Inferior parietal cortex (tissue), 1 donor: ENCODE measurements at regions not wholly inside any gene's neighbourhood (a gene's known extent, or its start where the extent isn't known, plus 50 kb on each side); places are given as distances from the start of the nearest gene placed in this dataset.
"Not testable (repeated sequence)": the region's sequence is repeated elsewhere in the genome, so short reads cannot be mapped to it uniquely, and the experiment has no call there.

Experiments
- DNase-seq: peaks from one replicate; pipeline ENCODE4 v3.0.0-alpha.2; 2016; ENCODE audit errors: extremely low spot score

DNA sequence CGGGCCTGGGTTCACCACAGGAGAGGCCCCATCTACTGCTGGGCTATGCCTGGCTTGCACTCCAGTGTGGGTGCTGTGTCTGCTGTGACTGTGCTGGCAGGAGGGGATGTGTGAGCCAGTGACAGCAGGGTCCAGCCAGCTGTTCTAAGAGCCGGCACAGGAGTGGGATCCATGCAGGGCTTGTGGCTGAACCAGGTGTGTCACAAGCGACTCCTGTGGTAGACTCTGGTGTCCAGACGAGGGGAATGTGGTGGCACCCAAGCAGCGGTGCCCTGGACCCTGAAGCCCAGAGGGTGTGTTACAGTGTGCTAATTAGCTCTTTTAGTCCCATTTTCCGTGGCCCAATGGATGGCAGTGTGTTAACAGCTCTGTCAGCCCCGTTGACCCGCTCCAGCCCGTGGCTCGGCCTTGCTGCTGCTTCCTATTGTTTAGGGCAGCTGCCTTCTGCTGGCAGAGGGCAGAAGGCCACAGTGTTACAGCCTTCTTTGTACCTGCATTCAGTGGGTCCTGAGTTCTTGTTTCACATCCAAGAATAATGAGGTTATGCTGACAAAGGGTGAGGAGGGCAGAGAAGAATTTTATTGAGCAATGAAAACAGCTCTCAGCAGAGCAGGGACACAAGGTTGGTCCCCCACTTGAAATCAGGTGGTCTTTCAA is 78.5 kb upstream of the RNU6-1 start:
- DNase-seq, result no peak

DNA sequence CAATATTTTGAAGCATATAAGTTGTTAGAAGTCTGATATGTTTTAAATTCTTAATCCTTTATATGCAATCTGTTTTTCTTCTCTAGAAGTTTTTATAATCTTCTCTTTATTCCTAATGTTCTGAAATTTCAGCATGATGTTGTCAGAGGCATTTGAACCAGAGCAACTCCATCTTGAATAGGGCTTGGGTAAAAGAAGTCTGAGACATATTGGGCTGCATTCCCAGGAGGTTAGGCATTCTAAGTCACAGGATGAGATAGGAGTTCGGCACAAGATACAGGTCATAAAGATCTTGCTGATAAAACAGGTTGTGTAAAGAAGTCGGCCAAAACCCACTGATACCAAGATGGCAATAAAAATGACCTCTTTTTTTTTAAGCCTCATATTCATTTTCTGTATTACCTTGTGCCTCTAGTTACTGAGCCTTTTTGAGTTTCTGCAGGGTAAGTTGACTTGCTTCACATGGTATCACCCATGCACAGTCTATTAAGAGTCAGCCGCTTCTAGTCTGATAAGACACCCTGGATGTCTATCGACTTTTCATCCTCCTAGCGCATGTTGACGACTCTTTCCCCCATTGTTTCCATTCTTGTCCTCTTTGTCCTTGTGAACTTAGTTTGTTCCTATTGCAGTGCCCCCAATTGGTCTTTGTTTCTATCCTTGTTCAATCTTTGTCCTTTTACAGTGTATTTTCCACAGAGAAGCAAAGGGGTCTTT is 80.8 kb upstream of the RNU6-1 start:
- DNase-seq, result no peak

DNA sequence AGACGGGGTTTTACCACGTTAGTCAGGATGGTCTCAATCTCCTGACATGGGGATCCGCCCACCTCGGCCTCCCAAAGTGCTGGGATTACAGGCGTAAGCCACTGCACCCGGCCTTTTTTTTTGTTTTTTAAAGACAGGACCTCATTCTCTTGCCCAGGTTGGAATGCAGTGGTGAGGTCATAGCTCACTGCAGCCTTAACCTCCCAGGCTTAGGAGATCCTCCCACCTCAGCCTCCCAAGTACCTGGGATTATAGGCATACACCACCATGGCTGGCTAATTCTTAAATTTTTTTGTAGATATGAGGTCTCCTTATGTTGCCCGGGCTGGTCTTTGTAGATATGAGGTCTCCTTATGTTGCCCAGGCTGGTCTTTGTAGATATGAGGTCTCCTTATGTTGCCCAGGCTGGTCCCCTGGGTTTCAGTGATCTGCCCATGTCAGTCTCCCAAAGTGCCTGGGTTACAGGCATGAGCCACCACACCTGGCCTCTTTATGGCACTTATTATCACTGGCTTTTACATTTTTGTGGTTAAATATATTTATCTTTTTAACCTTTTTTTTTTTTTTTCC is 82.3 kb upstream of the RNU6-1 start:
- no peak for DNase-seq

DNA sequence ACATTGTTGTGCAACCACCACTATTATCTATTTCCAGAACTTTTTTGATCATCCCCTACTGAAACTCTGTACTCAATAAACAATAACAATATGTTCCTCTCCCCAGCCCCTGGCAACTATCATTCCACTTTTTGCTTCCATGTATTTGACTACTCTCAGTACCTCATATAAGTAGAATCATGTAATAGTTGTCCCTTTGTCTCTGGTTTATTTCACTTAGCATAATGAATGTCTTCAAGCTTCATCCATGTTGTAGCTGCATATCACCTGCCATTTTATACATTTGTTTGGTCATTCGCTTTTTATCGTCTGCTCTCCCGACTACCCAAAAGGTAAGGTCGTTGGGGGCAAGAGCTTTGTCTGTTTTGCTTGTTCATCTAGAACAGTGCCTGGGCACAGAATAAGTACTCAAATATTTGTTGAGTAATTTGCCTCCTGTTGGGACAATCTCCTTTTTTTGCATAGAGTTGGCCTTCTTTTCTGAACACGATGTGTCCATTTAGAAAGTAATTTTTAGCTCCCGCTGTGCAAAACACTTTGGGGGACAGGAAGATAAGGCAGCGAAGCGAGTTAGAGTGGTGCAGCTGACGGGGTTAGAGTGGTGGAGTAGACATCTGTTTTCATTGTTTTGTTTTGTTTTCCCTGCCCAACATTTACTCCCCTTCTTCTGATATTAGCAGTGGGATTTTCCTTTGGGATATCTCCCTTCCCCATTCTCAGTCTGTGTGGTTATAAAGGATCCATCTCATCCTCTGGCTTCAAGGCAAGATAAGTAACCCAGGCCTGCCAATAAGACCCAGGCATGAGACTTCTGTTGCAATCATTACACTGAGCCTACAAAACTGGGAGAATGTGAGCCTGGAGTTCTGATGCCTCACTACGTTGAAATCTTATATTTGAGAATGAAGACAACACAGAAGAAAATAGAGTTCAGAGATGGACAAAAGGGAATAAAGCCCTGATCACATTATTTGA is 83.4 kb upstream of the RNU6-1 start:
- DNase-seq, result no peak

DNA sequence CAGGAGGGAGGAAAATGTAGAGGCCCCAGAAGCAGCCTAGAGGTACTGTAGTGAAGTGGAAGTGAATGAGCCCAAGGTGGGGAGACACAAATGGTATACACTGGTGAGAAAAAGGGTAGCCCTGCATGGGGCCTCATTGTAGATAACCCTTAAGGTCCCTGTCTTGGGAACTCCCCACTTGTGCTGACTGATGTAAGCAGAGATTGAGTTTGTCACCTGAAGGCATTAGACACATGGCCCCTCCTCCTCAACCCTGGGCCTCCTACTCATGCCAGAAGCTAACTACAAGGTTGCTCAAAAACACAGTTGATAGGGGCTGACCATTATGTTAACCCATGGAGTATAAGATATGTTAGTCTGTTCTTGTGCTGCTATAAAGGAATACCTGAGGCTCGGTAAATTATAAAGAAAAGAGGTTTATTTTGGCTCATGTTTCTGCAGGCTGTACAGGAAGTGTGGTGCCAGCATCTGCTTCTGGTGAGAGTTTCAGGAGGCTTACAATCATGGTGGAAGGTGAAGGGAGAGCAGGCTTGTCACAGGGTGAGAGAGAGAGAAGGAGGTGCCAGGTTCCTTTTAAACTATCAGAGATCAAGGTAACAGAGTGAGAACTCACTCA is 84.6 kb upstream of the RNU6-1 start:
- no peak for DNase-seq

DNA sequence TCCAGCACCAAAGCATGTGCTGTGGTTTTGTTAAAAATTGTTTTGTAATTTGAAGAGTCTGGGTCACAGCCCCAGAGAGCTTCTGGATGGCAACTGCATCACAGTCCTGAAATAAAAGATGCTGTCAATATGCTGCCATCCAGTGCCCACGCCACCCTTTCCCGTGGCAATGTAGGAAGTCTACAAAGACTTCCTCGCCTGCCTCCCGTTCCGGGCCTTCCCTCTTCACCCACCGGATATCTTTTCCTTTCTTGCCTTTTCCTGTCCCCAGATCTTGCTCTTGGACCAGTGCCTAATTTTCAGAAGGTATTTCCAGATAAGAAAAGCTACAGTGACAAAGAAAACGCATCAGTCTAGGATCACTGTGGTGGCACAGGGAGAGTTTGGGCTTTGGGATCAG is 85.3 kb upstream of the RNU6-1 start:
- no peak for DNase-seq

DNA sequence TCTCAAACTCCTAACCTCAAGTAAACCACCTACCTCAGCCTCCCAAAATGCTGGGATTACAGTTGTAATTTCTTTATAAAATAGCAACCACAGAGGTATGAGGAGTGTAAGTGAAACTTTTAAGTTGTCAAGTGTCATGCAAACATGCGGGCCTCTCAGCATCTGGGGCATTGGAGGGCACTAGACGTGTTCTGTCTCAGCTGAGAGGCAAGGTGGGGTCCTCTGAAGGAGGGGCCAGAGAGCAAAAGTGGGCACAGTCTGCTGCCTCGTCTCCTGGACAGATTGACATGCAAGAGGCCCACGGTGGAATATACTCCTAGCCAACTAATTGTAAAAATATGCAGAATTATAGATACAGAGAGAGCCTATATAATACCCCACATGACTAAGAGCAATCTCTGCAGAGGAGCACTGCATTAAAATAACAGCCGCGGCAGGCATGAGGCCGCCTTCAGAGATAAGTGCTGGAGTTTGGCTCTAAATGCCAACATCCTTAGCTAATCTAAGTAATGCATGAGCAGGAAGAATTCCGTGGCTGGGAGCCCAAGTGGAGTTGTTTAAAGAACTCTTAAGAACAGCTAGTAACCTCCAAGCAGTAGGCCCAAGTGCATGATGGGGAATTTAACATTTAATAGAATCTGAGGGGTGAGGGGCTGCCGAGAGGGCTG is 87.8 kb upstream of the RNU6-1 start:
- peak; percentile 48 for DNase-seq

DNA sequence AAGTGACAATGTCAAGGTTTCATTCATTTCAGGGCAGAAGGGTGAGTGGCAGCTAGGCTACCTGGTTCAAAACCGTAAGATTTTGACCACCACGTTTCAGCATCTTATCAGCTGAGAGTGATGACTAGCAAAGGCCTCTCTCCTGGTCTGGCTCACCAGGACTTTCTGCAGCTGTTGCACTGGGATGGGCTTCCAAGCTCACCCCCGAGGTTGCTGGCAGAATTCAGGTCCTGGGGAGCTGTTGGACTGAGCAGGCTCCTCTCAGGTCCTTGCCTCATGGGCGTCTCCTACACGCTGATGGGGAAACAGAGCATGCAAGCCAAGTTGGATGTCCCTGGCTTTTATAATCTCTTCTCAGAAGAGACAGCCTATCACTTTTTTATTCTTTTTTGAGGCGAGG is 88.8 kb upstream of the RNU6-1 start:
- DNase-seq, result no peak

DNA sequence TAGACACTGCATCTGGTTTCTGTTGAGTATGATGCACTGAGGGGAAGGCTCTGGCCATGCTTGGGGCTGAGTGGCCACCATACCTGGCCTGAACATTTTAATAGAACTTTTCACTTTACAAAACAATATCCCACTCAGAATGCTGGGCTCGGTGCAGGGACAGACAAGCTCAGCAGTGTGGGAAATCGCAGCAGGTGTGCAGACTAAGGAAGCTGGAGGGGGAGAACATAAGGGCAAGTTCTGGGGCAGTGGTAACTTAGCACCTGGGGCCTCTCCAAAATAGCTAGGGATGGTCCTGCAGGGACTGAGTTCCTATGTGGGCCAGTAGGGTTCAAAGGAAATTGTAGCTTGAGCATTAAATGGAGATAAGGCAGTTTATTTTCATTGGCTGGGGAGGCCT is 90.9 kb upstream of the RNU6-1 start:
- no peak for DNase-seq

DNA sequence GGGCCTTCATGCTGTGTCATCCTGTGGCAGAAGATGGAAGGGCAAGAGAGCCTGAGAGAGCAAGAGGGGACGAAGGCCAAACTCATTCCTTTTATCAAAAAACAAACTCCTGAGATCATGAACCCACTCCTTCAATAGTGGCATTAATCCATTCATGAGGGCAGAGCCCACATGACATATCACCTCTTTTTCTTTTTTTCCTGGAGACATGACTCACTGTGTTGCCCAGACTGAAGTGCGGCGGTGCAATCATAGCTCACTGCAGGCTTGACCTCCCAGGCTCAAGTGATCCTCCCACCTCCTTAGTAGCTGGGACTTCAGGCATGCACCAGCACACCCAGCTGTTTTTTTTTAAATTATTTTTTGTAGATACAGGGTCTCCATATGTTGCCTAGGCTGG is 92.0 kb upstream of the RNU6-1 start:
- no peak for DNase-seq

DNA sequence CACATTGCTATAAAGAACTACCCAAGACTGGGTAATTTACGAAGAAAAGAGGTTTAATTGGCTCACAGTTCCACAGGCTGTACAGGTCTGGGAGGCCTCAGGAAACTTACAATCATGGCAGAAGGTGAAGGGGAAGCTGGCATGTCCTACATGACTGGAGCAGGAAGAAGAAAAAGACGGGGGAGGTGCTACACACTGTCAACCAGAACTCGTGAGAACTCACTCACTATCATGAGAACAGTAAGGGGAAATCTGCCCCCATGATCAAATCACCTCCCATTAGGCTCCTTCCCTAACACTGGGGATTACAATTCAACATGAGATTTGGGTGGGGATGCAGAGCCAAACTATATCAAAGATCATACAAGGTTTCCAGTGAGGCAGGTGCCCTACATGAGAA is 94.3 kb upstream of the RNU6-1 start:
- not testable (repeated sequence) for DNase-seq

DNA sequence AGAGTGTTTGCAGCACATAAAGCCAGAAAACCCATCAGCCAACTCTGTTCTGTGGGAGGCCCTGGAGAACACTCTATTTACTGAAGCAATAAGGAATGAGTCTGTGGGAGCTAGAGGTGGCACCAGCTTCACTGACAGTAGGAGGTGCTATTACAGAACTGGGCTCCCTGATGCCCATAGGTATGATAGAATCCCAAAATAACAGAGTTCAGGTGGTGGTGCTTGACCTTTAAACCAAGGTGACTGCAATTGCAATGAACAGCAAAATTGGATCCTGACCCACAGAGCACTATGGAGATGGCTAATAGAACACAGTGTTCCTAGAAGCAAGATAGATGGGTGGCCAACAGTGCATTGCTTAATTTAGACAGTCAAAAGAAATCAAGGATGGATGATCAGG is 95.4 kb upstream of the RNU6-1 start:
- no peak for DNase-seq

DNA sequence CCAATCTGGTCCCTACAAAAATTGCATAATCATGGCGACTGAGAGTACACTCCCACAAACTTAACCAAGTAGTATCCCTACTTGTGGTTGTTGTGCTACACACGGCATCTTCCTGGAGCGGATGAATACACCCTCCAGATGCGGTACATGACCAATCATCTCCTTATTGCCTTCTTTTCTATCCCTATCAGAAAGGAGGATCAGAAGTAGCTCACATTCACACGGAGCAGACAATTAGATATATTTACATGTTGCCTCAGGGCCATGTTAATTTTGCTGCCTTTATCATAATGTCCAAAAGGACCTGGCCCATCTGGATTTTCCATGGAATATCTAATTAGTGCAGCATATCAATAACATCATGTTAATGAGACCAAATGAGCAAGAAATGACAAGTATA is 96.4 kb upstream of the RNU6-1 start:
- DNase-seq, result no peak

DNA sequence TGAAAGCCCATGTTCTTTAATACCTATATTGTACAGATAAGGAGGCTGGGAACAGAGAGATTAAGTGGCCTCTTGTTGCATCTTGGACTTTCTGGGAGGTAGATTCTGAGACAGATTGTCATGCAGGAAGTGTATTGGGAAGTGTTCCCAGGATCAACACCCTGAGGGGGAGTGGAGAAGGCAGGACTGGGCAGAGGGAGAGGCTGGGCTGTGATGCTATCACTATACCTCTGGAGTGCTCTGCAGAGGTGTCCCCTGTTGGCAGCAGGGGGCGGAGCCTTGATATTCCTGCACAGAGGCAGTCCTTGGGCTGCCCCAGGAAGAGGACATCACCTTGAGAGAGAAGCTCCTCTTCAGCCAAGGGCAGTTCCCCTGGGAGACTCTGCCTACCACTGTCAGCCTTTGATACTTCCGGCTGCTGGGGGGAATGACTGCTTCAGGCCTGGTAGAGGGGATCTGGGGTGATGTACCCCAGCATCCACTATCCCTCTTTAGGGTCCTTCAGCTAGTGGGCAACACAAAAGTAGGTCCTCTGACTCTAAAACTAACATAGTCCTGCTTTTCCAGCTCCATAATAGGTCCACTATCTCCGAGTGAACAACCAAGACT is 97.4 kb upstream of the RNU6-1 start:
- DNase-seq, result no peak

DNA sequence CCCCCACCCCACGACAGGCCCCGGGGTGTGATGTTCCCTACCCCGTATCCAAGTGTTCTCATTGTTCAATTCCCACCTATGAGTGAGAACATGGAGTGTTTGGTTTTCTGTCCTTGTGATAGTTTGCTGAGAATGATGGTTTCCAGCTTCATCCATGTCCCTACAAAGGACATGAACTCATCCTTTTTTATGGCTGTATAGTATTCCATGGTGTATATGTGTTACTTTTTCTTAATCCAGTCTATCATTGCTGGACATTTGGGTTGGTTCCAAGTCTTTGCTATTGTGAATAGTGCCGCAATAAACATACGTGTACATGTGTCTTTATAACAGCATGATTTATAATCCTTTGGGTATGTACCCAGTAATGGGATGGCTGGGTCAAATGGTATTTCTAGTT is 99.3 kb upstream of the RNU6-1 start:
- DNase-seq, result not testable (repeated sequence)

DNA sequence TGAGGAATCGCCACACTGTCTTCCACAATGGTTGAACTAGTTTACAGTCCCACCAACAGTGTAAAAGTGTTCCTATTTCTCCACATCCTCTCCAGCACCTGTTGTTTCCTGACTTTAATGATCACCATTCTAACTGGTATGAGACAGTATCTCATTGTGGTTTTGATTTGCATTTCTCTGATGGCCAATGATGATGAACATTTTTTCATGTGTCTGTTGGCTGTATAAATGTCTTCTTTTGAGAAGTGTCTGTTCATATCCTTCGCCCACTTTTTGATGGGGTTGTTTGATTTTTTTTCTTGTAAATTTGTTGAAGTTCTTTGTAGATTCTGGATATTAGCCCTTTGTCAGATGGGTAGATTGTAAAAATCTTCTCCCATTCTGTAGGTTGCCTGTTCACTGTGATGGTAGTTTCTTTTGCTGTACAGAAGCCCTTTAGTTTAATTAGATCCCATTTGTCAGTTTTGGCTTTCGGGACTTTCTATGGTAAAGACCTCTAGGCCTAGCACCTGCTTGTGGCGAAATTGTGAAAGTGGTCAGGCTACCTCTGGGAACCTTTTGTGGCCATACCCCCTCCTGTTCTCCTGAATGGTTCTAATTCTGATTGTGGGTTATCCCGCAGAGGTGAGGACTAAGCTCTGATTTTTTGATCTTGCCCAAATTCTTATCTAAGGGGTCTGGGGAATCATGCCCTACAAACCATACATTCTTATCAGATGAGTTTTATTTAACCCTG is 99.9 kb upstream of the RNU6-1 start:
- DNase-seq, result not testable (repeated sequence)

DNA sequence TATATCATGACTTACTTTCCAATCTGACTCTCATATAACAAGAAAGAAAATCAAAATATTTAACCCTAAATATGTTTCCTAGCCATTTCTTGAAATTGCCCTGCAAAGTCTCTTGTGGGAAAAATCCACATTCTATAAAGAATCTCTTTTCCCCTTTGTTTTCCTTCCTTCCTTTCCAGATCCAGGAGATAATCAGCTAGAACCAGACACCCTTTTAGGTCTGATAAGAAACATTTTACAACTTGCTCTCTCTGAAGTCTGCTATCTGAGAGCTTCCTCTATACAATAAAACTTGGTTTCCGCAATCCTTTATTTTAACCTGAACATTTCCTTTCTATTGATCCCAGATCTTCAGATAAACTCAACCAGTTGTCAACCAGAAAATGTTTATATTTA is 100.5 kb upstream of the RNU6-1 start:
- no peak for DNase-seq

DNA sequence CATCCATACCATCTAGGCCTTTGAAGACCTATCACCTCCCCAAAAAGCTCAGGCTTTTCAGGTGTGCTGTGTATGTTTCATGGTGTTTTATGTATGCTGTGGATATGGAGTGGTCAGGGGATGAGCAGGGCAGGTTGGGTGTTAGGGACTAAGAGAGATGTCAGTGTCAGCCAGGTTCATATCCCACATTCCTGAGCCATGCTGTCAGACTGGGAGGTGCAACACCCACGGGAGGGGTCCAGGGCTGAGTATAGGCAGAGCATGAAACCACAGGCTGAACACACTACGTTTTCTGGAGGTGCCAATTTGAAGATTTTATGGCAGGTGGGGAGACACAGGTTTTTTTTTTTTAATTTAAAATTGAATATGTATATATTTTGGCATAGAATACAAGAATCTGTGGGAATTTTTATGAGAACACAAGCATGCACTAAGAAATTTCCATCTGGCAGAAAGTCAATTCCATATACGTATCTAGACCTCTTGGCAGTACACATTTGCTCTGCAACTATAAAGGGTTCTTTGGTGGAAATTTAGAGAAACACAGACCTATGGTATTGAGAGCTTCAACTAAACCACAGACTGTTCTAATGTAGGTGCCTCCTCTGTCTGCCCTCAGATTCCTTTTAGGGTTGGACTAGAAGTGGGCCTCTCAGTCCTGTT is 101.9 kb upstream of the RNU6-1 start:
- no peak for DNase-seq

DNA sequence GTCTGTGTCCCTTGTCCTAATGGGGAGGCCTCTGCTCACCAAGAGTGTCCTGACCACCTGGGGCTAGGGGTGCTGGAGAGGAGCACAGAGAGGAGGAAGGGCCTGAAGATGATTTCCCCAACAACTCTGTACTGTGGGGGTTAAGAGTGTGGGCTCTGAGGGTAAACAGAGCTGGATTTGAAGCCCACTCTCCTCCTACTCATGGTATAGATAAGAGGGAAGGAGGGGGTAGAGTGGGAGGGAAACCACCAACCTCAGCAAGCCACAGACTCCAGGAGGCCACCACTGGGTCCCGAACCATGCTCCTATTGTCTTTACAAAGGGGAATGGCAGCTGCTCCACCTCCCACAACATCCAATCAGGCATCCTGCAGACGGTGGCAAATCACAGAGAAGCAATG is 103.6 kb upstream of the RNU6-1 start:
- no peak for DNase-seq
